Forelimb muscle (tissue), 1 donor: ENCODE measurements at regions not wholly inside any gene's neighbourhood (a gene's known extent, or its start where the extent isn't known, plus 50 kb on each side); places are given as distances from the start of the nearest gene placed in this dataset.

Source experiments
- DNase-seq: peaks from one replicate; pipeline ENCODE4 v3.0.0-alpha.2; 2013; ENCODE audit warnings: low read depth

- DNase-seq: no peak
These were observed 179.0 kb upstream of the CD180 start for GRCh38 chr5:67375606-67376005.

GRCh38 chr5:67374378-67374777 is 177.8 kb upstream of the CD180 start:
- DNase-seq: no peak

- DNase-seq: no peak
These were observed 176.9 kb upstream of the CD180 start for GRCh38 chr5:67373518-67373917.

- DNase-seq: no peak
These were observed 176.3 kb upstream of the CD180 start for GRCh38 chr5:67372887-67373286.

- no peak for DNase-seq
These were observed 175.3 kb upstream of the CD180 start for GRCh38 chr5:67371924-67372323.

GRCh38 chr5:67366691-67367395 is 170.2 kb upstream of the CD180 start:
- DNase-seq: no peak

- no peak for DNase-seq
These were observed 169.7 kb upstream of the CD180 start for GRCh38 chr5:67366276-67366675.

- DNase-seq: no peak
These were observed 167.9 kb upstream of the CD180 start for GRCh38 chr5:67364381-67364970.

GRCh38 chr5:67363963-67364362 is 167.4 kb upstream of the CD180 start:
- DNase-seq: no peak

GRCh38 chr5:67363180-67363709 is 166.6 kb upstream of the CD180 start:
- no peak for DNase-seq

- DNase-seq: no peak
These were observed 165.5 kb upstream of the CD180 start for GRCh38 chr5:67361932-67362729.

- no peak for DNase-seq
These were observed 163.4 kb upstream of the CD180 start for GRCh38 chr5:67360047-67360446.

GRCh38 chr5:67358186-67358585 is 161.6 kb upstream of the CD180 start:
- no peak for DNase-seq

GRCh38 chr5:67355120-67355713 is 158.6 kb upstream of the CD180 start:
- DNase-seq: no peak

GRCh38 chr5:67353500-67354450 is 157.2 kb upstream of the CD180 start:
- DNase-seq: no peak

- DNase-seq: no peak
These were observed 154.1 kb upstream of the CD180 start for GRCh38 chr5:67350618-67351201.

- no peak for DNase-seq
These were observed 153.6 kb upstream of the CD180 start for GRCh38 chr5:67350185-67350584.

GRCh38 chr5:67347821-67348220 is 151.2 kb upstream of the CD180 start:
- no peak for DNase-seq

- DNase-seq: no peak
These were observed 150.0 kb upstream of the CD180 start for GRCh38 chr5:67346611-67347010.

- no peak for DNase-seq
These were observed 148.3 kb upstream of the CD180 start for GRCh38 chr5:67344870-67345269.

- no peak for DNase-seq
These were observed 147.2 kb upstream of the CD180 start for GRCh38 chr5:67343835-67344234.
